HCT116 (cell line): ENCODE measurements at regions not wholly inside any gene's neighbourhood (a gene's known extent, or its start where the extent isn't known, plus 50 kb on each side); places are given as distances from the start of the nearest gene placed in this dataset.

Source experiments
- ATAC-seq: fragments of 200-7000 bp; cut with Tn5 transposase; 2 replicates; pipeline ENCODE4 v1.9.1; 2020; ENCODE audit warnings: mild to moderate bottlenecking, moderate library complexity
- BruUV-seq: library from RNA; stranded (reverse); fragments of 400-500 nt; replicated peaks from 2 replicates; lab custom pipeline; 2021; lab: Mats Ljungman, UMichigan
- CTCF ChIA-PET: fragments of 300-600 bp; sonication (Branson Sonifier 250); formaldehyde crosslinking; loops from one replicate; lab custom pipeline; 2021; ENCODE audit warnings: antibody characterized with exemption; lab: Charles Lee
- POLR2A ChIA-PET: fragments of 300-600, 350-600 bp; sonication (Branson Sonifier 250); formaldehyde crosslinking; loops from one replicate; lab custom pipeline; 2021; ENCODE audit warnings: antibody characterized with exemption; lab: Charles Lee
- RAD21 ChIA-PET, 2 experiments: fragments of 300-600 bp; sonication (Branson Sonifier 250); formaldehyde crosslinking; loops; one replicate each; lab custom pipeline; 2023; ENCODE audit warnings: low total read pairs in 2 of 2; ENCODE audit not compliant: uncharacterized antibody in 2 of 2, unreplicated experiment in 2 of 2, low non-redundant PET in 1 of 2; lab: Charles Lee
- DNase-seq: peaks from one replicate; pipeline ENCODE4 v3.0.0-alpha.2; 2010; ENCODE audit warnings: low read depth, low spot score
- H2AFZ ChIP-seq: fragments of 200-600 bp; shearing (Covaris generic), sonication (generic); 2 replicates; pipeline ENCODE4 v1.6.1; 2017; ENCODE audit warnings: low read depth, mixed run types, mixed read lengths, antibody characterized with exemption, low read length; ENCODE audit not compliant: poor library complexity, severe bottlenecking
- H3K27ac ChIP-seq: 2 replicates; pipeline ENCODE4 v1.5.1; 2012; ENCODE audit warnings: low read depth, low read length
- H3K27me3 ChIP-seq: fragments of 200-600 bp; sonication (generic); 2 replicates; pipeline ENCODE4 v1.6.1; 2016; ENCODE audit warnings: mixed run types, low read length, mixed read lengths; ENCODE audit not compliant: insufficient read depth
- H3K36me3 ChIP-seq, 2 experiments: fragments of 200-500 bp in 1 of 2; fragments of 200-600 bp in 1 of 2; sonication (Bioruptor generic) in 1 of 2; sonication (generic) in 1 of 2; 2 replicates each; pipeline versions ENCODE4 v1.5.1 to v1.6.1; 2014 to 2016; ENCODE audit warnings: low read length in 2 of 2, inconsistent platforms in 1 of 2, mixed read lengths in 1 of 2, mixed run types in 1 of 2; ENCODE audit not compliant: insufficient read depth in 2 of 2, control insufficient read depth in 1 of 2
- H3K4me1 ChIP-seq, 2 experiments: fragments of 200-600 bp in 1 of 2; sonication (generic) in 1 of 2; 2 replicates each; pipeline versions ENCODE4 v1.5.1 to v1.6.1; 2012 to 2017; ENCODE audit warnings: low read length in 2 of 2, inconsistent platforms in 1 of 2, mild to moderate bottlenecking in 1 of 2, mixed read lengths in 1 of 2, mixed run types in 1 of 2, moderate library complexity in 1 of 2; ENCODE audit not compliant: insufficient read depth in 2 of 2, control insufficient read depth in 1 of 2
- H3K4me2 ChIP-seq: fragments of 200-600 bp; sonication (generic); 2 replicates; pipeline ENCODE4 v1.6.1; 2017; ENCODE audit warnings: mixed run types, low read length, mixed read lengths
- H3K4me3 ChIP-seq, 2 experiments: fragments of 200-600 bp in 1 of 2; sonication (generic) in 1 of 2; replicated peaks in 1 of 2; 2 replicates each; pipeline ENCODE4 v1.5.1; 2011 to 2016; ENCODE audit warnings: low read length in 2 of 2, control low read depth in 1 of 2, low read depth in 1 of 2, mild to moderate bottlenecking in 1 of 2, mixed read lengths in 1 of 2, mixed run types in 1 of 2
- H3K79me2 ChIP-seq: fragments of 200-600 bp; sonication (generic); 2 replicates; pipeline ENCODE4 v1.6.1; 2017; ENCODE audit warnings: mild to moderate bottlenecking, mixed run types, low read length, moderate library complexity, mixed read lengths; ENCODE audit not compliant: insufficient read depth
- H3K9ac ChIP-seq: fragments of 200-600 bp; sonication (generic); 2 replicates; pipeline ENCODE4 v1.6.1; 2016; ENCODE audit warnings: low read length, mixed read lengths
- H3K9me2 ChIP-seq: fragments of 200-600 bp; sonication (generic), shearing (Covaris generic); 2 replicates; pipeline ENCODE4 v1.6.1; 2017; ENCODE audit warnings: mixed run types, mild to moderate bottlenecking, moderate library complexity; ENCODE audit not compliant: insufficient read depth
- H3K9me3 ChIP-seq, 2 experiments: fragments of 200-500 bp in 1 of 2; fragments of 200-600 bp in 1 of 2; sonication (Bioruptor generic) in 1 of 2; sonication (generic) in 1 of 2; 2 replicates each; pipeline ENCODE4 v1.6.1; 2014 to 2017; ENCODE audit warnings: low read length in 2 of 2, mixed read lengths in 2 of 2, inconsistent platforms in 1 of 2, low read depth in 1 of 2, mild to moderate bottlenecking in 1 of 2, mixed run types in 1 of 2, moderate library complexity in 1 of 2; ENCODE audit not compliant: control insufficient read depth in 1 of 2, insufficient read depth in 1 of 2
- H4K20me1 ChIP-seq: fragments of 200-600 bp; sonication (generic), shearing (Covaris generic); 2 replicates; pipeline ENCODE4 v1.6.1; 2017; ENCODE audit warnings: mixed run types, mild to moderate bottlenecking, moderate library complexity; ENCODE audit not compliant: insufficient read depth
- CBX3 ChIP-seq: IDR thresholded peaks from 2 replicates; pipeline ENCODE4 v1.6.1; 2012; ENCODE audit warnings: low read depth
- CEBPB ChIP-seq: IDR thresholded peaks from 2 replicates; pipeline ENCODE4 v1.6.1; 2012; ENCODE audit warnings: low read depth
- FOSL1 ChIP-seq: IDR thresholded peaks from 2 replicates; pipeline ENCODE4 v1.6.1; 2012; ENCODE audit warnings: low read depth
- POLR2A ChIP-seq: IDR thresholded peaks from 2 replicates; pipeline ENCODE4 v1.7.0; 2011; ENCODE audit warnings: borderline replicate concordance; ENCODE audit not compliant: insufficient read depth, insufficient read length; ENCODE audit errors: extremely low read depth
- SIN3A ChIP-seq: IDR thresholded peaks from 2 replicates; pipeline ENCODE4 v1.6.1; 2012; ENCODE audit warnings: low read depth
- SP1 ChIP-seq: IDR thresholded peaks from 2 replicates; pipeline ENCODE4 v1.6.1; 2012; ENCODE audit warnings: low read depth
- SRF ChIP-seq: IDR thresholded peaks from 2 replicates; pipeline ENCODE4 v1.6.1; 2012; ENCODE audit warnings: low read depth
- ZFX ChIP-seq: fragments of 450-650 bp; IDR thresholded peaks from 2 replicates; pipeline ENCODE4 v1.6.1; 2017
- ZNF274 ChIP-seq: fragments of 200-500 bp; sonication (Bioruptor generic); IDR thresholded peaks from 2 replicates; pipeline ENCODE4 v1.6.1; 2014; ENCODE audit warnings: mild to moderate bottlenecking, low read depth, low read length, inconsistent platforms
- intact Hi-C: fragments of 100-400 bp; cut with micrococcal nuclease; formaldehyde crosslinking; loops from 2 replicates; pipeline ENCODE4 v1.10.0; 2022
- TF ChIP-seq, protein P1 (sequence below): IDR thresholded peaks from 2 replicates; pipeline ENCODE4 v1.6.1; 2012
- TF ChIP-seq, protein P2 (sequence below): IDR thresholded peaks from 2 replicates; pipeline ENCODE4 v1.6.1; 2012

DNA sequence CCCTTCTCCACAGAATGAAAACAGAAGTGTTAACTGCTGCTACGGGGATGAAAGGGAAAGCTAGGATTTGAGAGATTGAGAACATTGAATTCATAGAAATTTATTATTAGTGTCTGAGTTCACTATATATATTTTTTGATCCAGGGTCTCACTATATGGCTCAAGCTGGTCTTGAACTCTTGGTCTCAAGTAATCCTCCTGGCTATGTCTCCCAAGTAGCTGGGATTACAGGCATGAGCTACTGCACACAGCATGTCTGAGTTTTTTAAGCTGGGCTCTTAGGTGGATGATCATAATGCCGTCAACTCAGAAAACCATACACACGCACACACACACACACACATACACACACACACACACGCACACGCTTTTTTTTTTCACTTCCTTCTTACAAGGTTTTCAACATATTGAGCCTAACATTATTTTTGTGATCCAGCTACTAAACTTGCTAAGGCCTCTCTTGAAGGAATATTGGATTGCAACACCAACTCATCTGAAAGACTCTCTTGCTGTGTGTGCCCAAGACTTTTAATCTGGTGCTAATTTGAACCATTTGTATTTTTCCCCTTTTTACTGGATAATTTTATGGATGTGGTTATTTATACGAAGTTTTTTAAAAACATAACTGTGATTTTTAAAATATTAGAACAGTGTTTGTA, 1045.4 kb downstream of the DTWD2 start:
- Histone ChIP-seq H3K27me3 (no peaks in the 10 kb centered on the region), H2AFZ (no peak overlapping the region), H3K4me1 (no peaks in the 10 kb centered on the region), H3K4me2 (no peak overlapping the region), H3K9me2 (no peaks in the 10 kb centered on the region), H3K9me3 (no peaks in the 10 kb centered on the region), H3K4me3 (no peak overlapping the region), H3K27ac (no peak overlapping the region), H3K79me2 (no peaks in the 10 kb centered on the region), H3K36me3 (no peaks in the 10 kb centered on the region), H3K9ac (no peak overlapping the region), H4K20me1 (no peaks in the 10 kb centered on the region)
- no peak for DNase-seq
- RAD21 ChIA-PET = interaction anchor here in 1 of 2 experiments (0.6 kb wide), 1 partner anchor 42 kb away, joined by 3 read pairs; no protein-coding TSS in a partner anchor
- no peak for ATAC-seq
- CTCF ChIA-PET = no interaction called here
- TF ChIP-seq CBX3 = no peak
- intact Hi-C loops = no loop called here
- POLR2A ChIA-PET = no interaction called here
- BruUV-seq = no TSS peak

DNA sequence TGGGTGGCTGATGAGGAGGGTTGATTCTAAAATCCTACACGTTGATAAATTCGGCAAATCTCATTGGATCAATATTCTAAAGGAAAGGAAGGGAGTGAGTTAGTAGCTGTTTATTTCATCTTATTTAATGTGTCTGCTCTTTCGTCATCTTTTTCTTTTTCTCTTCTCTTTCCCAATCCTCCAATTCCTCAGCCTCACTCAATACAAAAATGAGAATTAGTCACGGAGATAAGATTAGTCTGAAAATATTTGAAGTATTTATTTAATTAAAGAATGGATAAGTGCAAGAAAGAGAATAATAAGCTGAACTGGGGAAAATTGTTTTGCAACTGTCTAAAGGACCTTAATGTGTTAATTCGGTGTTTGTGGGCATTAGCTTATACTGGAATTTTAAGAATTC, 1095.1 kb downstream of the DTWD2 start:
- ChIA-PET POLR2A (no interaction called here), RAD21 (no interaction called here), CTCF (no interaction called here)
- Histone ChIP-seq H3K9ac (no peak overlapping the region), H3K36me3 (no peaks in the 10 kb centered on the region), H3K4me3 (no peak overlapping the region), H3K9me2 (no peaks in the 10 kb centered on the region), H3K27ac (no peak overlapping the region), H3K79me2 (no peaks in the 10 kb centered on the region), H3K27me3 (no peaks in the 10 kb centered on the region), H4K20me1 (no peaks in the 10 kb centered on the region), H3K9me3 (no peaks in the 10 kb centered on the region), H3K4me1 (no peaks in the 10 kb centered on the region), H3K4me2 (no peak overlapping the region), H2AFZ (no peak overlapping the region)
- TF ChIP-seq FOSL1 (no peak), ZFX (no peak), POLR2A (no peak), SRF (no peak), SP1 (no peak), CBX3 (no peak), CEBPB (no peak), SIN3A (no peak), ZNF274 (no peak)
- TF ChIP-seq, protein P1, sequence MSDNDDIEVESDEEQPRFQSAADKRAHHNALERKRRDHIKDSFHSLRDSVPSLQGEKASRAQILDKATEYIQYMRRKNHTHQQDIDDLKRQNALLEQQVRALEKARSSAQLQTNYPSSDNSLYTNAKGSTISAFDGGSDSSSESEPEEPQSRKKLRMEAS = no peak
- TF ChIP-seq, protein P2, sequence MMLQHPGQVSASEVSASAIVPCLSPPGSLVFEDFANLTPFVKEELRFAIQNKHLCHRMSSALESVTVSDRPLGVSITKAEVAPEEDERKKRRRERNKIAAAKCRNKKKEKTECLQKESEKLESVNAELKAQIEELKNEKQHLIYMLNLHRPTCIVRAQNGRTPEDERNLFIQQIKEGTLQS = no peak
- intact Hi-C loops = no loop called here
- DNase-seq (no peak), ATAC-seq (no peak)
- no TSS peak for BruUV-seq
